Astrocyte of the cerebellum (primary cell): ENCODE measurements at regions not wholly inside any gene's neighbourhood (a gene's known extent, or its start where the extent isn't known, plus 50 kb on each side); places are given as distances from the start of the nearest gene placed in this dataset.

Experiments
- DNase-seq: peaks from one replicate; pipeline ENCODE4 v3.0.0-alpha.2; 2011; ENCODE audit warnings: low read depth
- H3K4me3 ChIP-seq: 2 replicates; pipeline ENCODE4 v1.5.1; 2011; ENCODE audit warnings: mild to moderate bottlenecking, low read depth, low read length, moderate library complexity
- in situ Hi-C: cut with HindIII; loops from 2 replicates; pipeline ENCODE4 v1.10.0; 2017; ENCODE audit warnings: low sequenced_read_pairs
- TF ChIP-seq, protein P1 (sequence below): IDR thresholded peaks from 2 replicates; pipeline ENCODE4 v1.5.1; 2012; ENCODE audit warnings: low read length, low read depth, moderate library complexity, mild to moderate bottlenecking; ENCODE audit errors: missing control alignments

DNA sequence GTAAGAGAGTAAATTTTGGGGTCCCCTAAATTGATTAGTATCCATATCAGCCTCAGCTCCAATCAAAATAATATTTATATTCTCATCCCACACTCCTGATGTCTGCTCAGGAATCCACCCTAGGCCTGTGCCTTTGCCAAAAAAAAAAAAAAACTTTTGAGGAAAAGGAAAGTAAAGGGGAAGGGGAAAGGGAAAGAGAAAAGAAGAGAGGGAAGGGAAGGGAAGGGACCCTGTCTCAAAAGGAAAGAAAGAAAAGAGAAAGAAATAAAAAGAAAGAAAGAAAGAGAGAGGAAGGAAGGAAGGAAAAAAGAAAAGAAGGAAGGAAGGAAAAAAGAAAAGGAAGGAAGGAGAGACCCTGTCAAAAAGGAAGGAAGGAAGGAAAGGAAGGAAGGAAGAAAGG lies 91.8 kb upstream of the CACNA1A start:
- TF ChIP-seq, protein P1, sequence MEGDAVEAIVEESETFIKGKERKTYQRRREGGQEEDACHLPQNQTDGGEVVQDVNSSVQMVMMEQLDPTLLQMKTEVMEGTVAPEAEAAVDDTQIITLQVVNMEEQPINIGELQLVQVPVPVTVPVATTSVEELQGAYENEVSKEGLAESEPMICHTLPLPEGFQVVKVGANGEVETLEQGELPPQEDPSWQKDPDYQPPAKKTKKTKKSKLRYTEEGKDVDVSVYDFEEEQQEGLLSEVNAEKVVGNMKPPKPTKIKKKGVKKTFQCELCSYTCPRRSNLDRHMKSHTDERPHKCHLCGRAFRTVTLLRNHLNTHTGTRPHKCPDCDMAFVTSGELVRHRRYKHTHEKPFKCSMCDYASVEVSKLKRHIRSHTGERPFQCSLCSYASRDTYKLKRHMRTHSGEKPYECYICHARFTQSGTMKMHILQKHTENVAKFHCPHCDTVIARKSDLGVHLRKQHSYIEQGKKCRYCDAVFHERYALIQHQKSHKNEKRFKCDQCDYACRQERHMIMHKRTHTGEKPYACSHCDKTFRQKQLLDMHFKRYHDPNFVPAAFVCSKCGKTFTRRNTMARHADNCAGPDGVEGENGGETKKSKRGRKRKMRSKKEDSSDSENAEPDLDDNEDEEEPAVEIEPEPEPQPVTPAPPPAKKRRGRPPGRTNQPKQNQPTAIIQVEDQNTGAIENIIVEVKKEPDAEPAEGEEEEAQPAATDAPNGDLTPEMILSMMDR = no peak
- no peak for DNase-seq
- H3K4me3 ChIP-seq = no peak overlapping the region
- in situ Hi-C loops = no loop called here

- TF ChIP-seq, protein P1 = peak; percentile 65
- in situ Hi-C loops = no loop called here
- H3K4me3 ChIP-seq = no peak overlapping the region
- peak; percentile 46 for DNase-seq
Observed at GRCh38 chr19:13597640-13598039, 91.4 kb upstream of the CACNA1A start.

- TF ChIP-seq, protein P1 = peak; percentile 97
- no peak overlapping the region for H3K4me3 ChIP-seq
- DNase-seq = peak; percentile 13
- in situ Hi-C loops = no loop called here
Observed at GRCh38 chr19:13588957-13589833, 82.9 kb upstream of the CACNA1A start.

- in situ Hi-C loops = no loop called here
- TF ChIP-seq, protein P1 = no peak
- H3K4me3 ChIP-seq = no peak overlapping the region
- no peak for DNase-seq
Observed at GRCh38 chr19:13585512-13585911, 79.2 kb upstream of the CACNA1A start.

- no peak overlapping the region for H3K4me3 ChIP-seq
- in situ Hi-C loops = no loop called here
- DNase-seq = no peak
- TF ChIP-seq, protein P1 = no peak
Observed at GRCh38 chr19:13583753-13584152, 77.5 kb upstream of the CACNA1A start.

DNA sequence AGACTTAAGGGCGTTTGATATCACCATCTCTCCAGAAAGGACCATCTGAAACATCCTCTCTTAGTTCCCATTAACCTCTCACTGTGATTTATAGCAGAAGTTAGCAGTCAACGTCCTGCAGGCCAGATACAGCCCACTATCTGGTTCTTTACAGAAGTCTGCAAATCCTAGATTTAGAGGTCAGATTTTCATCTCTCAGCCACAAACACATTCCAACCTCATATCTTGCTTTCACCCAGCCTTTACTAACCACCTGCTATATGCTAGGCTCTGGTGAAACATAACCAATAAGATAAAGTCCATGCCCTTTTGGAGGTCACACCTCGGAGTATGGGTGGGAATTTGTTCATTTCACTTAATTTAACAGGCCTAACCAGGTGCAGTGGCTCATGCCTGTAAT lies 76.8 kb upstream of the CACNA1A start:
- no peak for DNase-seq
- H3K4me3 ChIP-seq = no peak overlapping the region
- TF ChIP-seq, protein P1 = no peak
- in situ Hi-C loops = no loop called here
